ENCODE measurements at regions not wholly inside any gene's neighbourhood (a gene's known extent, or its start where the extent isn't known, plus 50 kb on each side); places are given as distances from the start of the nearest gene placed in this dataset.
A peak's percentile ranks its signal among the peaks of the same experiment; 100 is the strongest.
"Not testable (repeated sequence)": the region's sequence is repeated elsewhere in the genome, so short reads cannot be mapped to it uniquely, and the experiment has no call there.

- no peak for DNase-seq
Observed at GRCh38 chr1:185464777-185465176, 147.7 kb upstream of the IVNS1ABP start.

- DNase-seq, result no peak
Observed at GRCh38 chr1:185463433-185463832, 146.4 kb upstream of the IVNS1ABP start.

- no peak for DNase-seq
Observed at GRCh38 chr1:185463011-185463410, 146.0 kb upstream of the IVNS1ABP start.

GRCh38 chr1:185460723-185461122, 143.7 kb upstream of the IVNS1ABP start:
- DNase-seq, result not testable (repeated sequence)

GRCh38 chr1:185459141-185459540, 142.1 kb upstream of the IVNS1ABP start:
- no peak for DNase-seq

- no peak for DNase-seq
Observed at GRCh38 chr1:185458670-185459069, 141.6 kb upstream of the IVNS1ABP start.

GRCh38 chr1:185453496-185454192, 136.6 kb upstream of the IVNS1ABP start:
- peak; percentile 100 for DNase-seq

GRCh38 chr1:185450917-185451316, 133.9 kb upstream of the IVNS1ABP start:
- no peak for DNase-seq

- no peak for DNase-seq
Observed at GRCh38 chr1:185450060-185450788, 133.2 kb upstream of the IVNS1ABP start.

- no peak for DNase-seq
Observed at GRCh38 chr1:185449378-185450059, 132.5 kb upstream of the IVNS1ABP start.

GRCh38 chr1:185448591-185449186, 131.6 kb upstream of the IVNS1ABP start:
- DNase-seq, result no peak

GRCh38 chr1:185446131-185446530, 129.1 kb upstream of the IVNS1ABP start:
- no peak for DNase-seq

GRCh38 chr1:185445594-185445993, 128.6 kb upstream of the IVNS1ABP start:
- DNase-seq, result no peak

- no peak for DNase-seq
Observed at GRCh38 chr1:185444676-185445075, 127.6 kb upstream of the IVNS1ABP start.

GRCh38 chr1:185442050-185442449, 125.0 kb upstream of the IVNS1ABP start:
- DNase-seq, result peak; percentile 78

- peak; percentile 80 for DNase-seq
Observed at GRCh38 chr1:185441605-185442004, 124.6 kb upstream of the IVNS1ABP start.

GRCh38 chr1:185440877-185441276, 123.8 kb upstream of the IVNS1ABP start:
- peak; percentile 83 for DNase-seq

GRCh38 chr1:185439727-185440415, 122.8 kb upstream of the IVNS1ABP start:
- peak; percentile 93 for DNase-seq

GRCh38 chr1:185438936-185439335, 121.9 kb upstream of the IVNS1ABP start:
- peak; percentile 56 for DNase-seq

GRCh38 chr1:185435696-185436379, 118.8 kb upstream of the IVNS1ABP start:
- no peak for DNase-seq

- no peak for DNase-seq
Observed at GRCh38 chr1:185434721-185435120, 117.7 kb upstream of the IVNS1ABP start.

GRCh38 chr1:185433667-185434066, 116.6 kb upstream of the IVNS1ABP start:
- DNase-seq, result no peak

All from fibroblast of skin of back (primary cell).